Lower leg skin (tissue), 3 donors: ENCODE measurements at regions not wholly inside any gene's neighbourhood (a gene's known extent, or its start where the extent isn't known, plus 50 kb on each side); places are given as distances from the start of the nearest gene placed in this dataset.

Source experiments
- POLR2A ChIP-seq, 2 donors: fragments of 450-650 bp; IDR thresholded peaks; one replicate each; pipeline ENCODE4 v1.6.1; 2016 to 2017; ENCODE audit warnings: antibody characterized with exemption in 2 of 2, mild to moderate bottlenecking in 1 of 2, moderate library complexity in 1 of 2
- TF ChIP-seq, protein P1 (sequence below), 3 donors: fragments of 450-650 bp; IDR thresholded peaks; one replicate each; pipeline ENCODE4 v1.5.1; 2016; ENCODE audit warnings: antibody characterized with exemption in 3 of 3, mild to moderate bottlenecking in 3 of 3, moderate library complexity in 2 of 3

DNA sequence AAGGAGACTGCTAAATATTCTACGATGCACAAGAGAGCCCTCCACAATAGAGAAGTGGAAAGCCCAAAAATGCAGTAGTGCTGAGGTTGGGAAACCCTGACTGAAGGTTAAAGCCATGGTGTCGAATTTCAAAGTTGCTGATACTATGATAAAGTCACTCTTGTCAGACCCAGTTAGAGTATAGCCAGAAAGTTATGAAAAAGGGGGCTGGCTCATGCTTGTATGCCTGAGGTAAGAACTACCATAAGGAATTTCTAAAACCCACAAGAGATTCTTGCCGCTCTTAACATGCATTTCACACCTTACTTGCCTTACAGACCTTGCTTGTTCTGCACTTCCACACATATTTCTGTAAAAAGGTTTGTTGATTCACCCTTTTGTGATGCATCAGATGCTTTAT is 184.6 kb downstream of the SLC6A15 start:
- TF ChIP-seq, protein P1, sequence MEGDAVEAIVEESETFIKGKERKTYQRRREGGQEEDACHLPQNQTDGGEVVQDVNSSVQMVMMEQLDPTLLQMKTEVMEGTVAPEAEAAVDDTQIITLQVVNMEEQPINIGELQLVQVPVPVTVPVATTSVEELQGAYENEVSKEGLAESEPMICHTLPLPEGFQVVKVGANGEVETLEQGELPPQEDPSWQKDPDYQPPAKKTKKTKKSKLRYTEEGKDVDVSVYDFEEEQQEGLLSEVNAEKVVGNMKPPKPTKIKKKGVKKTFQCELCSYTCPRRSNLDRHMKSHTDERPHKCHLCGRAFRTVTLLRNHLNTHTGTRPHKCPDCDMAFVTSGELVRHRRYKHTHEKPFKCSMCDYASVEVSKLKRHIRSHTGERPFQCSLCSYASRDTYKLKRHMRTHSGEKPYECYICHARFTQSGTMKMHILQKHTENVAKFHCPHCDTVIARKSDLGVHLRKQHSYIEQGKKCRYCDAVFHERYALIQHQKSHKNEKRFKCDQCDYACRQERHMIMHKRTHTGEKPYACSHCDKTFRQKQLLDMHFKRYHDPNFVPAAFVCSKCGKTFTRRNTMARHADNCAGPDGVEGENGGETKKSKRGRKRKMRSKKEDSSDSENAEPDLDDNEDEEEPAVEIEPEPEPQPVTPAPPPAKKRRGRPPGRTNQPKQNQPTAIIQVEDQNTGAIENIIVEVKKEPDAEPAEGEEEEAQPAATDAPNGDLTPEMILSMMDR (IDR thresholded peaks at IDR 0.05) = no peak
- no peak for TF ChIP-seq POLR2A (IDR thresholded peaks at IDR 0.05)
